ENCODE measurements at regions not wholly inside any gene's neighbourhood (a gene's known extent, or its start where the extent isn't known, plus 50 kb on each side); places are given as distances from the start of the nearest gene placed in this dataset.

- H3K4me3 ChIP-seq, result no peak overlapping the region
- no peak for DNase-seq (ENCODE audit: low spot score)
- intact Hi-C loops (cut with DNase I), result no loop called here
- H3K36me3 ChIP-seq, result no peaks in the 10 kb centered on the region
- no peaks in the 10 kb centered on the region for H3K27me3 ChIP-seq (replicated peaks; ENCODE audit: insufficient read depth)
- no peak overlapping the region for H3K27ac ChIP-seq
- no peak for TF ChIP-seq CTCF (IDR thresholded peaks at IDR 0.05)
- TF ChIP-seq POLR2AphosphoS5 (IDR thresholded peaks at IDR 0.05), result no peak
- no peak for TF ChIP-seq POLR2A (IDR thresholded peaks at IDR 0.05)
- no peaks in the 10 kb centered on the region for H3K4me1 ChIP-seq (replicated peaks)
- H3K9me3 ChIP-seq, result no peaks in the 10 kb centered on the region
Observed at GRCh38 chr4:151901631-151902030, 140.8 kb upstream of the GATB start.

- Histone ChIP-seq H3K27ac (no peak overlapping the region), H3K27me3 (replicated peaks; ENCODE audit: insufficient read depth) (no peaks in the 10 kb centered on the region), H3K4me3 (no peak overlapping the region), H3K4me1 (replicated peaks) (no peaks in the 10 kb centered on the region), H3K9me3 (no peaks in the 10 kb centered on the region), H3K36me3 (no peaks in the 10 kb centered on the region)
- intact Hi-C loops (cut with DNase I), result no loop called here
- TF ChIP-seq POLR2A (IDR thresholded peaks at IDR 0.05) (no peak), POLR2AphosphoS5 (IDR thresholded peaks at IDR 0.05) (no peak), CTCF (IDR thresholded peaks at IDR 0.05) (no peak)
- DNase-seq (ENCODE audit: low spot score), result no peak
- no CpG with 5 or more reads among the region's 2 CpGs for WGBS
Observed at GRCh38 chr4:151896880-151897279, 136.1 kb upstream of the GATB start.

- Histone ChIP-seq H3K4me1 (replicated peaks) (no peaks in the 10 kb centered on the region), H3K27me3 (replicated peaks; ENCODE audit: insufficient read depth) (no peaks in the 10 kb centered on the region), H3K36me3 (no peaks in the 10 kb centered on the region), H3K27ac (no peak overlapping the region), H3K9me3 (no peaks in the 10 kb centered on the region), H3K4me3 (no peak overlapping the region)
- WGBS, result 92% methylated on average over 3 of the region's 3 CpGs
- intact Hi-C loops (cut with DNase I), result no loop called here
- TF ChIP-seq POLR2A (IDR thresholded peaks at IDR 0.05) (no peak), CTCF (IDR thresholded peaks at IDR 0.05) (no peak), POLR2AphosphoS5 (IDR thresholded peaks at IDR 0.05) (no peak)
- no peak for DNase-seq (ENCODE audit: low spot score)
Observed at GRCh38 chr4:151895671-151896070, 134.9 kb upstream of the GATB start.

- DNase-seq (ENCODE audit: low spot score), result no peak
- no peaks in the 10 kb centered on the region for H3K9me3 ChIP-seq
- H3K4me3 ChIP-seq, result no peak overlapping the region
- 93% methylated on average over 3 of the region's 3 CpGs for WGBS
- intact Hi-C loops (cut with DNase I), result no loop called here
- no peaks in the 10 kb centered on the region for H3K27me3 ChIP-seq (replicated peaks; ENCODE audit: insufficient read depth)
- no peaks in the 10 kb centered on the region for H3K4me1 ChIP-seq (replicated peaks)
- no peak for TF ChIP-seq CTCF (IDR thresholded peaks at IDR 0.05)
- TF ChIP-seq POLR2AphosphoS5 (IDR thresholded peaks at IDR 0.05), result no peak
- TF ChIP-seq POLR2A (IDR thresholded peaks at IDR 0.05), result no peak
- H3K27ac ChIP-seq, result no peak overlapping the region
- no peaks in the 10 kb centered on the region for H3K36me3 ChIP-seq
Observed at GRCh38 chr4:151894246-151894645, 133.4 kb upstream of the GATB start.

GRCh38 chr4:151888367-151888866 lies 127.6 kb upstream of the GATB start:
- no peaks in the 10 kb centered on the region for H3K27me3 ChIP-seq (replicated peaks; ENCODE audit: insufficient read depth)
- DNase-seq (ENCODE audit: low spot score), result no peak
- WGBS, result 94% methylated on average over 6 of the region's 6 CpGs
- intact Hi-C loops (cut with DNase I), result no loop called here
- H3K4me3 ChIP-seq, result no peak overlapping the region
- no peak for TF ChIP-seq POLR2AphosphoS5 (IDR thresholded peaks at IDR 0.05)
- no peak for TF ChIP-seq POLR2A (IDR thresholded peaks at IDR 0.05)
- TF ChIP-seq CTCF (IDR thresholded peaks at IDR 0.05), result no peak
- no peaks in the 10 kb centered on the region for H3K4me1 ChIP-seq (replicated peaks)
- H3K36me3 ChIP-seq, result no peaks in the 10 kb centered on the region
- H3K27ac ChIP-seq, result no peak overlapping the region
- H3K9me3 ChIP-seq, result no peaks in the 10 kb centered on the region
